Left hindlimb (tissue), 1 donor: ENCODE measurements at regions not wholly inside any gene's neighbourhood (a gene's known extent, or its start where the extent isn't known, plus 50 kb on each side); places are given as distances from the start of the nearest gene placed in this dataset.
A peak's percentile ranks its signal among the peaks of the same experiment; 100 is the strongest.
"Not testable (repeated sequence)": the region's sequence is repeated elsewhere in the genome, so short reads cannot be mapped to it uniquely, and the experiment has no call there.

Source experiments
- DNase-seq: peaks from one replicate; pipeline ENCODE4 v3.0.0-alpha.2; 2018

- DNase-seq: no peak
Observed at GRCh38 chr18:34482204-34482603, 227.9 kb upstream of the DTNA start.

- DNase-seq: no peak
Observed at GRCh38 chr18:34483198-34483597, 226.9 kb upstream of the DTNA start.

- no peak for DNase-seq
Observed at GRCh38 chr18:34491719-34492118, 218.4 kb upstream of the DTNA start.

- no peak for DNase-seq
Observed at GRCh38 chr18:34492652-34493051, 217.4 kb upstream of the DTNA start.

- DNase-seq: peak; percentile 84
Observed at GRCh38 chr18:34493099-34493544, 217.0 kb upstream of the DTNA start.

GRCh38 chr18:34493566-34494358 is 216.3 kb upstream of the DTNA start:
- DNase-seq: peak; percentile 33

- no peak for DNase-seq
Observed at GRCh38 chr18:34494359-34494696, 215.8 kb upstream of the DTNA start.

- no peak for DNase-seq
Observed at GRCh38 chr18:34495506-34495905, 214.6 kb upstream of the DTNA start.

- no peak for DNase-seq
Observed at GRCh38 chr18:34501553-34501952, 208.5 kb upstream of the DTNA start.

- DNase-seq: no peak
Observed at GRCh38 chr18:34506198-34506597, 203.9 kb upstream of the DTNA start.

GRCh38 chr18:34509163-34509562 is 200.9 kb upstream of the DTNA start:
- DNase-seq: no peak

GRCh38 chr18:34509879-34510586 is 200.1 kb upstream of the DTNA start:
- no peak for DNase-seq

- DNase-seq: no peak
Observed at GRCh38 chr18:34510926-34511325, 199.2 kb upstream of the DTNA start.

- no peak for DNase-seq
Observed at GRCh38 chr18:34511435-34511834, 198.7 kb upstream of the DTNA start.

- no peak for DNase-seq
Observed at GRCh38 chr18:34511879-34512278, 198.2 kb upstream of the DTNA start.

GRCh38 chr18:34514238-34514637 is 195.9 kb upstream of the DTNA start:
- DNase-seq: no peak

GRCh38 chr18:34514957-34515356 is 195.1 kb upstream of the DTNA start:
- no peak for DNase-seq

- DNase-seq: not testable (repeated sequence)
Observed at GRCh38 chr18:34516355-34516754, 193.7 kb upstream of the DTNA start.

GRCh38 chr18:34516996-34517395 is 193.1 kb upstream of the DTNA start:
- not testable (repeated sequence) for DNase-seq

- no peak for DNase-seq
Observed at GRCh38 chr18:34521040-34521439, 189.1 kb upstream of the DTNA start.

- DNase-seq: peak; percentile 18
Observed at GRCh38 chr18:34522603-34523002, 187.5 kb upstream of the DTNA start.

GRCh38 chr18:34525244-34525643 is 184.9 kb upstream of the DTNA start:
- no peak for DNase-seq

GRCh38 chr18:34528177-34528576 is 181.9 kb upstream of the DTNA start:
- DNase-seq: no peak
